Left colon (tissue), 2 donors: ENCODE measurements at regions not wholly inside any gene's neighbourhood (a gene's known extent, or its start where the extent isn't known, plus 50 kb on each side); places are given as distances from the start of the nearest gene placed in this dataset.

ENCODE experiments used
- ATAC-seq: fragments of 200-7000 bp; cut with Tn5 transposase; one replicate; pipeline ENCODE4 v1.9.1; 2020; ENCODE audit warnings: mild to moderate bottlenecking, moderate library complexity
- DNase-seq, 2 donors: peaks; one replicate each; pipeline ENCODE4 v3.0.0-alpha.2; 2020
- intact Hi-C, 2 donors: fragments of 100-400 bp; cut with DNase I in 1 of 2; cut with micrococcal nuclease in 1 of 2; formaldehyde crosslinking; loops; one replicate each; pipeline versions ENCODE4 v1.11.2 to v1.14.0; 2022; cut with DNase I, micrococcal nuclease
- donor health status: DM: no; HTN: no; CAD: no.
- donor health status: DM: yes; HTN: yes; CAD: no.

DNA sequence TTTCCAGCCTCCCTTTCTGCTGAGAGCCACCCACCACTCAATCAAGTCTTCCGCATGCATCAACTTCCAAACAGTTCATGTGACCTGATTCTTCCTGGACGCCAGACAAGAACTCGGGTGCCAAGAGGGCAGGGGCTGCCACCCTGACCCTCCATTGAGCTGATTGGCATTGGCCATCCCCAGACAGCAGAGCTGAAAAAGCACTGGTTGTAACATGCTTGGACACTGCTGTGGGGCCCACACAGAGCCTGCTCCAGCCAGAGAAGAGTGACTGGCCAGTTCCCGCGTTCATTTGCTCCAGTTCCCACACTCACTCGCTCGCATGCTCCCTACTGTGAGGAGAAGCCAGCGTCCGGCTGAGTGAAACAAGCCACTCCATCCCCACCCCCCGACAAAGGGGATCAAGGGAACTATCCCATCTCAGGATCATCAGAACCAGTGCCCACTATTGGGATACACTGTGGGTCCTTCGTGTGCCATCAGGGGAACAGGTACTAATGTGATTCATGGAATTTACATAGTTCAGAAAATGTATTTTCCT is 420.3 kb downstream of the NPHP4 start:
- intact Hi-C loops, result no loop called here
- ATAC-seq (no peak), DNase-seq (no peak)

DNA sequence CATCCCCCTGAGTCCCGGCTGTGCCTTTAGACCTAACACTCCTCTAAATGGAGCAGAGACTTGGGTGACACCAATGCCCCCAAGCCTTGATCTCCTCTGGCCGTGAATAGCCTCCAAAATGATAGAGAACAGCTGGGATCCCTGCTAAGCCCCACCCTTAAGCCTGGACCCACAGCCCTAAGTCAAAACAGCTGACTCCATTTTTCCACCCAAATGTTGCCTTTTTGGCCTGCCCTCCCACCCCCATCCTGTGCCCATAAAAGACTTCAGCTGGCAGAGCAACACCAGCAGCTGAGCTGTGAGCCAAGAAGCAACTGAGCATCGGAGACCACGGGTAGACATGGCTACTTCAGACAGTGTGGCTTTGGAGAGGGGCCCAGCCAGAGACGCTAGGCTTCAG is 420.8 kb downstream of the NPHP4 start:
- ATAC-seq, result no peak
- no peak for DNase-seq
- intact Hi-C loops, result no loop called here

DNA sequence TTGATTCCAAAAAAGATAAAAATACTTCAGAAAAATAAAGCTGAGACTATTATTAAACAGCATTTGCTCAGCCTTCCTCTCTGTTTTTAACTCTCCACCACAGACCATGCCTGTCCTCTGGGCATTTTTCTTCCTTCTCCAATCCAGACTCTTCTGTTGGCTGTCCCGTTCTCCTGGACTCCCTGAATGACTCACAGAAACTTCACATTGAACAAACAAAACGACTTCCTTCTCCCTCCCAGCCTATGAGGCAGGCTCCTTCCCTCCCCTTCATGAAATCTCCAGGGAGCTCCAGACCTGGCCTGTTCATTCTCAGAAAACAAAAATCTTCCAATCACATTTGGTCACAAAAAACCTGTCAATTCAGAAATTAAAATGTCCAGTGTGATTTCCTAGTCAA is 421.3 kb downstream of the NPHP4 start:
- intact Hi-C loops, result no loop called here
- ATAC-seq (no peak), DNase-seq (no peak)

DNA sequence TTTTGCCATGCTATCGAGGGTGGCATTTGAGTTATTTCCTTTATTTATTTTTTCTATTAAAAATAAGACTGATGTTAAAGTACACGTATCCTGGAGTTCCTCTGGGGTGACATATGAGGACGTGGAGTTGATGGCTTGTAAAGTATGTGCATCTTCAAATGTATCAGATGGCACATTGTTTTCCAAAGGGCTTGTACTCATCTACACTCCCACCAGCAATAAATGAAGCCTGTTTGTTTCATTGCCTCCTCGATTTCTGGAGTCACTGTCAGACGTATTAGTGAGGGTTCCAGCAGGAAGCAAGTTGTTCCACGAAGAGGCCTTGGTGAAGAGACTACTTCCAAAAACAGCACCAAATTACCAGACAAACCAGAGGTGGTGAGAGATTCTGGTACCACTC is 423.9 kb downstream of the NPHP4 start:
- ATAC-seq, result no peak
- intact Hi-C loops, result no loop called here
- DNase-seq, result no peak

DNA sequence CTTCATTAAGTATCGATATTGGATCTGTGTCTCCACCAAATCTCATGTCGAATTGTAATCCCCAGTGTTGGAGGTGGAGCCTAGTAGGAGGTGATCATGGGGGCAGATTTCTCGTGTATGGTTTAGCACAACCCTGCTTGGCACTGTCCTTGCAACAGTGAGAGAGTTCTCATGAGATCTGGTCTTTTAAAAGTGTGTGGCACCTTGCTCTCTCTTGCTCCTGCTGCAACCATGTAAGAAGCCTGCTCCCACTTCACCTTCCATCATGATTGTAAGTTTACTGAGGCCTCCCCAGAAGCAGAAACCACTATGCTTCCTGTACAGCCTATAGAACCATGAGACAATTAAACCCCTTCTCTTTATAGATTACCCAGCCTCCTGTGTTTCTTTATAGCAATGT is 424.4 kb downstream of the NPHP4 start:
- ATAC-seq, result no peak
- intact Hi-C loops, result no loop called here

DNA sequence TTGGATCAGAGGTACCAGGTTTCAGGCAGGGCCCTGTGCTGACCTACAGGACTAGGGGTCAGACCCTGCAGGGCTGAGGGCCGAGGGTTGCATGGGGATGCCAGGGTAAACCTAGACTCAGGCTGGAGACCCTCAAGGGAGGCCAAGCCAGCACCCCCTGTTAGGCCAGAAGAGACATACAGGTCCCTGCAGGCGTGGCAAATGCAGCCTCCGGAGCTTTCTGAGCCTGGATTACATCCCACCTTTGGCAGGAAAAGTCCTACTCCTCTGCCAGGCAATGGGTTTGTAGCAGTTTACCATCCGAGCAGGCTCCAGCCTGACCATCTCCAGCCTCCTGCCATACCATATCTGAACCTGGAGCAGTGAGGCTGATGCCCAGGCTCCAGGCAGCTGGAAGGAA is 425.3 kb downstream of the NPHP4 start:
- DNase-seq (no peak), ATAC-seq (no peak)
- intact Hi-C loops, result no loop called here

More for the DNA sequence above, 424.4 kb downstream of the NPHP4 start:
- no peak for DNase-seq

DNA sequence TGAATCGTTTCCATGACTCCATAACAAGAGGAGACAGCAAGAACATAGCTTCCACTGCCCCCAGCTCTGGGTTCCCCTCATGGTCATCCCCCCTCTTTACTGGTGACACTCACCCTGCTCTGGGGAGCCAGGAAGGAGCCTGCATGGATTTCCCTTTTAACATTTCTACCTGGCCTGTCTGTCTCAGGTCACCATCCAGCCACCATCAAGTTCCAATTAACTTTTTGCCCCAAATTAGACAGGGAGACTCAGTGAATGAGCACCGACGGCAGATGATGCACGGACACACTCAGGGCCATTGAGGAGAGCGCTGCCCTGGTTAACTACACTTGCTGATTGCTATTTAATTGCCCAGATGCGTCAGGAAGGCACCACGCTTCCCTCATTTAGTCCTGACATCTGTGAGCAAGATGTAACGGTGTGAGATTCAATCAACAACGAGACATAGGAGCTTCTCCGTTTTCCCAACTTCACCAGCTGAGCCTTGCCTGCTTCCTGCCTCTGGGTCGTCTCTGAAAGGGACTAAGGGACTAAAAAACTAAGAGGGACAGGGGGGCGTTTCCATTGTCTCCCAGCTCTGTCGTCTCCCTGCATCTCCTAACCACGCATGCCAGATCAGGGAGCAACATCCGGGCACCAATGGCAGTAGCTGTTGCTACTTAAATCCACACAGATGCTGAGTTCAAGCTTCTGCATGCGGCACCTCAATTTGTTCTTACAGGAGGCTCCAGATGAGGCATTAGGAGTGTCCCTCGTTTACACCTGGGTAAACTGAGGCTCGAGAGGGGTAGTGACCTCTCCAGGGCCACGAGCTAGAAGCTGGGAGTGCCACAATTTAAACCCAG is 426.7 kb downstream of the NPHP4 start:
- DNase-seq (no peak), ATAC-seq (no peak)
- intact Hi-C loops, result no loop called here

DNA sequence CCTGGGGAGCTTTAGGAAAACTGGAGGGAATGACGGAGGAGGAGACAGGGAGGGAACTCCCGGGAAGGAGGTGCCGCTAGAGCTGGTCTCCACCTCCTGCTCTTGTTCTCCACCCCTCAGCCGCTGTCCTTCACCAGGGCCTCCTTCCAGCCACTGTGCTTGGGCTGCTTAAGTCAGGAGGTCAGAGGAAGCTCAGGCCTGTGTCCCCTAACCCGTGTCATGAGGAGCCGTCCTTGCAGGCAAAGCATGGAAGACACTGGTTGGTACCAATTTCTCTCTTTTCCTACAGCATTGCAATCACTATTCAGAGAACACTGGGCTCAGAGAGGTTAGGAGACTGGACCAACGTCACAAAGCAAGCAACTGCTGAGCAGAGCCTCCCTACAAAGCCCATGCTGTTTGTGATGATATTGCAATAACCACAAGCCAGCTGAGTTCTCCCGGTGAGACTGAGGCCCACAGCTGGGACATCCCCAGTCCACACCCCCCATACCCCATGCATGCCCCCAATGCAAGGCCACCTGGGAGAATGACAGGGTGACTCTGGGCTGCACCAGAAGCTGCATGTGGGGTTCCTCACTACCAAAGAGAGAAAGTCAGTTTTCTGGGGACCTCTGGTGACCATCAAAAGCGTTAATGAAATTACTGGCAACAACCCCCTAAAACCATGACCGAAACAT is 427.5 kb downstream of the NPHP4 start:
- ATAC-seq, result no peak
- DNase-seq, result no peak
- intact Hi-C loops, result no loop called here

DNA sequence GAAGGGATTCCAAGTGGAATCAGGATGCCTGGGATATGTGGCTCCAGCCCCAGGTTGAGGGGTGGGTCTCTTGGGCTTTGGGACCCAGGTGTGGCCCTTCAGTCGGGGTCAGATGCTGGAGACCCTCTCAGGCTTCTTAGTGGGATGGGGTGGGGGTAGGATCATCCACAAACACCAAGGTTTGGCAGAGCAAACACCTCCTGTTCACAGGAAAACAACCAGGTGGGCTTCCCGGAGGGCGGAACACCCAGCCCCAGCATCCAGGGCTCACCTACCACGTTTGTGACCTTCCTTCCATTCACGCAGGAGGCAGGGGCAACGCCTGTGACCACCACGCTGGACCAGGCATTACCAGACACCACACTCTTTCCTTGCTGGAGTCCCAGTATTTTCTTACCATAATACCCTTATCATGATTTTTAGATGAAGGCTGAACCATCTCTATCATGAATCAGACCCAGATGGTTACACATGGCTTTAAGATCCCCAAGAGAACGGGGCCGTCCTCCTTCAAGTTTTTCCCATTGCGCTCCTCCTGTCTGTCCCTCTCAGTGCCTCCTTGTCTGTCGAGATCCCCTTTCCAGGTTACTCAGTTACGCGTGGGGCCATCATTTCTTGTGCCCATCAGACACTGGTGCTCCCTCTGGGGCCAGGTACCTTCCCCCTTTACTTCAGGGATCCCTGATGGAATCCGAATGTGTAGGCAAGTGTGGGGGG is 428.2 kb downstream of the NPHP4 start:
- intact Hi-C loops, result no loop called here
- no peak for DNase-seq
- no peak for ATAC-seq

DNA sequence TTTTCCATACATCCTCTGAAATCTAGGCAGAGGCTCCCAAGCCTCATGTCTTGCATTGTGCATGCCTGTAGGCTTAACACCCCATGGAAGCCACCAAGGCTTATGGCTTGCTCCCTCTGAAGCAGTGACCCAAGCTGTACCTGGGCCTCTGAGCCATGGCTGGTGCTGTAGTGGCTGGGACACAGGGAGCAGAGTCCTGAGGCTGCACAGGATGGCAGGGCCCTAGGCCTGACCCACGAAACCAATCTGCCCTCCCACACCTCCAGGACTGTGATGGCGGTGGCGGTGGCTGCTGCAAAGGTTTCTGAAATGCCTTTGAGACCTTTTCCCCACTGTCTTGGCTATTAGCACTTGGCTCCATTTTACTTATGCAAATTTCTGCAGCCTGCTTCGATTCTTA is 429.5 kb downstream of the NPHP4 start:
- no peak for DNase-seq
- ATAC-seq, result no peak
- intact Hi-C loops, result no loop called here

DNA sequence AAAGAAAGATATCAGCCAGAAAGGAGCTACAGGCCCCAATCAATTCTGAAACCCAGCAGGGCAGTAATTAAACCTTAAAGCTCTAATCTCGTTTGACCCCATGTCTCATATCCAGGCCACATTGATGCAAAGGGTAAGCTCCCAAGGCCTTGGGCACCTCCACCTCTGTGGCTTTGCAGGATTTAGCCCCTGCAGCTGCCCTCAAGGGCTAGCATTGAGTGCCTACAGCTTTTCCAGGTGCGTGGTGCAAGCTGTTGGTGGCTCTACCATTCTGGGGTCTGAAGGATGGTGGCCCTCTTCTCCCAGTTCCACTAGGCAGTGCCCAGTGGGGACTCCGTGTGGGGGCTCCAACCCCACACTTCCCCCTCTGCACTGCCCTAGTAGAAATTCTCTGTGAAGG is 429.9 kb downstream of the NPHP4 start:
- ATAC-seq (no peak), DNase-seq (no peak)
- intact Hi-C loops, result no loop called here

DNA sequence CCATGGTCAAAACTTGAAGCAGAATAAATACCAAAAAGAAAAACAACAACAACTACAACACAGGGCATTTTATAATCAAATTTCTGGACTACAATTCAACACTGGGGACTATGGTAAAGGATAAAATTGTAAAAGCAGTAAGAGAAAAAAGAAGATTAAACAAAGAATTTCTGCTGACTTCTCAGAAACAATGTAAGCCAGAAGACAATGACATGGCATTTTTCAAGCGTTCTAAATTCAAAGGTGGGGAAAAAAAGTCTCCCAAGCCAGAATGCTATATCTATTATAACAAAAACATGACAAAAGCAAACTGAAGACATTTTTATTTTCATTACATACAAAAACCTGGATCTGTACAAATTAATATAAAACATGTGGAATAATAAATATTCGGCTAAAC is 433.1 kb downstream of the NPHP4 start:
- intact Hi-C loops, result no loop called here
- DNase-seq, result no peak

DNA sequence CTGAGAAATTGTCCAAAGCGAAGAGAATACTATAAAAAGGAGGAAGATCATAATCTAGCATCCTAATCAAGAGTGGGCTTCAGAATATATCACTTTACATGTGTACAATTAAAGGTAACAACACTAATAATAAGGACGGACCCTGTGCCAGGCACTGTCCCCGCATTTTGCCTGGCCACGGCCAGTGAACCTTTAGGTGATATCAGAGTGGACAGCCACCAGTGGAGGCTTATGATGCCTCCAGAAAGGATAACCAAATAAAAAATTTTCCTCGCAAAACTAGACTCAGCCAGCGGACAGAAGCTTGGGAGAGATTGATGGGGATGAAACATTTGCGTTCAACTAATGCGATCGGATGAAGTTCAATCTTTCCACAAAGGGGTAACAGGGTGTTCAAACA is 436.4 kb downstream of the NPHP4 start:
- intact Hi-C loops, result no loop called here
- ATAC-seq, result no peak
- no peak for DNase-seq

More for the DNA sequence above, 433.1 kb downstream of the NPHP4 start:
- no peak for ATAC-seq

DNA sequence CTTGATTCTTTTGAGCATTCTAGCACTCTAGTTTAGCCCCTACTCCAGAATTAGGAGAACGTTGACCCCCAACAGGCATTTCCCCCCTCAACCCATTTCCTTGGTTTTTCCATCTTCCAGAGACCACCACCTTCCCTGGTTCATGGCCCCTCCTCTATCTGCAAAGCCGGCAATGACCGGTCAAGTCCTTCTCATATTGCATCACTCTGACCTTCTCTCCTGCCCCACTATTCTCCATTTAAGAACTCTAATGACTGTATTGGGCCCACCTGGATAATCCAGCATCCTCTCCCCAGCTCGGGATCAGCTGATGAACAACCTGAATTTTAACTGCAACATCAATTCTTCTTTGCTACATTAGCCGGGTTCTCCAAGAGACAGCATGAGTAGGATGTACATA is 437.4 kb downstream of the NPHP4 start:
- ATAC-seq, result no peak
- DNase-seq, result no peak
- intact Hi-C loops, result no loop called here

DNA sequence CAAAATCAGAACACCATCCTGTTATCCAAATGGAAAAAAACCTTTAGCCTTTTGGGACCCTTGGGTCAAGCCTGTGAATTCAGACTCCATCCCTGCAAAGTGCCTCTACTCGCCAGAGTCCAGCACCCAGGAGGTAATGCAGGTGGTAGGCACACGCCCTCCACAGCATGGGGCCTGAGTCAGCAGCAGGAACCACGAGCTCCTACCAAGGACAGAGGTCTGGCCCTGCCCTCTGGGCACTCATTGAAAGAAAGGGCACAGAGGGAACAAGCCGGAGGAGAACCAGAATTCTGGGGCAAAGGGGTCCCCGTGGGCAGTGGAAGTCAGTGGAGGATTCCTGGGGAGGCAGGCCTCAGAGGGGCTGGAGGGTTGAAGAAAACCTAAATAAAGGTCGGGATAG is 438.1 kb downstream of the NPHP4 start:
- intact Hi-C loops, result no loop called here
- ATAC-seq (no peak), DNase-seq (no peak)

DNA sequence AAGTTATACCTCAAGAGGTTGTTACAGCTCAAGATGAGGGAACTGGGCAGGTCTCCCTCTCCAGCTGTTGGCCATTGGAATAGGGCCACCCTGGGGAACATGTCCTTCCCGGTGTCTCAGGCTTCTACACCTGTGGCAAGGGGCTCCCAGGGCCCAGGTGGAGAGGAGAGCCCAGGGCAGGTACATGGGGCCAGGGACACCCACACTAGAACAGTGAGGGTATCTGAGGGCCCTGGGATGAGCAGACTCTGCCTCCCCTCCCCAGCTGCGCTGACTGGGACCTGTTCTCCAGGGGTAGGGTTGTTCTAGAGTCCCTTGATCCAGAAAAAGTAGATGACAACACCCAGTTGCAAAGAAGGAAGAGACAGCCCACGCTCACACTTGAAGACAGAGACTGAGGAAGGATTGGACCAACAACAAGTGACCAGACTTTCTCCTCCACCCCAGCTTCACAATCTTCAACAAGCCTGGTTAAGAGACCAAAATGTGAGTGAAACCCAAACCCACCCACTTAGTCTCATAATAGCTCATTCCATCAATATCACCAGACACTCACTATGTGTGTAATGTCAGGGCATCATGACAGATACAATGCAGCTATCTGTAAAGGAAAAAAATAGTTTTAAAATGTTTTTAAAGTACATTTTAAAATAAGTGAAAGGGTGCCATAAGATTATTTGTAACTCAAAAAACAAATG is 439.3 kb downstream of the NPHP4 start:
- intact Hi-C loops, result no loop called here
- DNase-seq (no peak), ATAC-seq (no peak)

DNA sequence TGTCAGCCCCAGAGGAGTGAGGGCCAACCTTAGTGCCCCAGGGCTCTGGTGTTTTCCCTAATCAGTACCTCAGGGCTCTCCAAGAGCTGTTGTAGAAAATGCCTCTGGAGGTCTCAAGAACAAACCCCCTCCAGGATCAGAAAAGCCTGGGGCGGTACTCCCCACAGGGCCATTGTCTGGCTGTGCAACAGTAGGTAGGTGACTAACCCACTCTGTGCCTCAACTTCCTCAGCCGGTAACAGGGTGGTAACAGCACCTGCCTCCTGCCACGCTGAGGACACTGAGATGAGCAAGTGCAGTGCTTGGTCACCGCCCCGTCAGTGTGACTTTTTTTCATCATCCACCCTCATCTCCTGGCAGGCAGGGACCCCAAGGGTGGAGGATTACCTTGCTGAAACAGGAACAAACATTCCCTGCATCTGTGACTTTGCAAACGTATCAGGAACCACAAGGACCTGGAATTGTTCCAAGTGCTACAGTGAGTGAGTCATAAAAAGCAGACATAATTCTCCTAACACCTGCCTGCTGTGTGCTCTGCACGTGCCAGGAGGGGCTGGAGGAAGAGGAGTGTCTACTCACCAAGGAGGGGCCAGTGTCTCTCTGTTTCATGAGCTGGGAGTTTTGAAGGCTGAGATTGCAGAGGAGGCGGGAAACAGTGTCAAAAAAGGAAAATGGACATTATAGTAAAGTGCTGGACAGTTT is 440.8 kb downstream of the NPHP4 start:
- intact Hi-C loops, result no loop called here
- ATAC-seq, result peak; percentile 96
- DNase-seq, result peak; percentile 21 to 49

DNA sequence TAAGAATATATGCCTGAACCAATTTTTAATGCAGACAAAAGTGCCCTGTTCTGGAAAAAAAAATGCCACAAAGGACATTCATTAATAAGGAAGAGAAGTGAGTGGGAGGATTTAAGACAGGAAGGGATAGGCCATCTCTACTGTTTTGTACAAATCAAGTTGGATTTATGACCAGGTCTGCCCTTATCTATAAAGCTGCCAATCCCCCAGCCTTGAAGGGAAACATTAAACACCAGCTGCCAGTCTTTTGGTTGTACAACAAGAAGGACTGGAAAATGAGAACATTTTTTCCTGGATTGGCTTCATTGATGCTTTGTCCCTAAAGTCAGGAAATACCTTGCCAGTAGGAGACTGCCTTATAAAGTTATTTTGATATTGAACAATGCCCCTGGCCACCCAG is 444.0 kb downstream of the NPHP4 start:
- DNase-seq, result no peak
- intact Hi-C loops, result no loop called here
- ATAC-seq, result peak; percentile 37

DNA sequence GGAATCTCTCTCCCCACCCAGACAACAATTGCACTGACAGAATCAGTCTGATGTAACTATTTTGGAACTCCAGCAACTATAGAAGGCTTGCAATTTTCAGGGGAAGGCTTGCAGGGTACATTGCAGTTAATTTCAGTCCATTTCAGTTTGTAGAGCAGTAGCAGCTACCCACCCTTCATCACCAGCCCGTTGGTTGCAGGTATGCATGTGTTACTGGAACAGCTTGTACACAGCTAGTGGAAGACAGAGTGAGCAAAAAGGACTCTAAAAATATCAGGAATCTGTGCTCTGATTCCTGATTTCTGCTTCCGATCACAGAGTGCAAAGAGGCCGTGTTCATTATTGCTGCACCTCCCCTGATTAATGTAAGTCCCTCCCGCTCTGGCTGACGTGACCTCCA is 449.0 kb downstream of the NPHP4 start:
- ATAC-seq (no peak), DNase-seq (no peak)
- intact Hi-C loops, result no loop called here
